Ascending aorta (tissue), 2 donors: ENCODE measurements at regions not wholly inside any gene's neighbourhood (a gene's known extent, or its start where the extent isn't known, plus 50 kb on each side); places are given as distances from the start of the nearest gene placed in this dataset.

ENCODE experiments used
- DNase-seq, 2 donors: peaks; one replicate each; pipeline ENCODE4 v3.0.0-alpha.2; 2019; ENCODE audit warnings: low spot score in 2 of 2
- H3K27ac ChIP-seq, 2 donors: fragments of 200-600 bp; sonication (generic); one replicate each; pipeline ENCODE4 v1.5.1; 2016 to 2017; ENCODE audit warnings: mild to moderate bottlenecking in 1 of 2
- H3K27me3 ChIP-seq: fragments of 200-600 bp; sonication (generic); one replicate; pipeline ENCODE4 v1.5.1; 2017
- H3K36me3 ChIP-seq, 2 donors: fragments of 200-600 bp; sonication (generic); one replicate each; pipeline ENCODE4 v1.5.1; 2016
- H3K4me1 ChIP-seq, 2 donors: fragments of 200-600 bp; sonication (generic); one replicate each; pipeline ENCODE4 v1.5.1; 2016 to 2017; ENCODE audit warnings: mild to moderate bottlenecking in 1 of 2
- H3K4me3 ChIP-seq, 2 donors: fragments of 200-600 bp; sonication (generic); one replicate each; pipeline ENCODE4 v1.5.1; 2016 to 2017; ENCODE audit warnings: mild to moderate bottlenecking in 1 of 2
- H3K9me3 ChIP-seq, 2 donors: fragments of 200-600 bp; sonication (generic); one replicate each; pipeline ENCODE4 v1.5.1; 2016
- CTCF ChIP-seq, 3 experiments: fragments of 200-600 bp in 2 of 3; fragments of 450-650 bp in 1 of 3; sonication (generic) in 2 of 3; IDR thresholded peaks; one replicate each; pipeline ENCODE4 v1.5.1; 2016 to 2019; ENCODE audit warnings: antibody characterized with exemption in 3 of 3, mild to moderate bottlenecking in 1 of 3, moderate library complexity in 1 of 3
- intact Hi-C: fragments of 100-400 bp; cut with DNase I; formaldehyde crosslinking; loops from one replicate; pipeline ENCODE4 v1.15.1; 2023

- H3K36me3 ChIP-seq: no peaks in the 10 kb centered on the region
- intact Hi-C loops: no loop called here
- H3K4me3 ChIP-seq: no peak overlapping the region
- no peak for DNase-seq
- no peaks in the 10 kb centered on the region for H3K4me1 ChIP-seq
- no peak overlapping the region for H3K27ac ChIP-seq
- no peak for TF ChIP-seq CTCF (IDR thresholded peaks at IDR 0.05)
- no peaks in the 10 kb centered on the region for H3K9me3 ChIP-seq
- H3K27me3 ChIP-seq: no peaks in the 10 kb centered on the region
These were observed 95.0 kb upstream of the ZNF521 start for GRCh38 chr18:25446972-25447371.

- no peak for DNase-seq
- Histone ChIP-seq H3K27me3 (no peaks in the 10 kb centered on the region), H3K4me1 (no peaks in the 10 kb centered on the region), H3K9me3 (no peaks in the 10 kb centered on the region), H3K4me3 (no peak overlapping the region), H3K36me3 (no peaks in the 10 kb centered on the region), H3K27ac (no peak overlapping the region)
- intact Hi-C loops: no loop called here
- TF ChIP-seq CTCF (IDR thresholded peaks at IDR 0.05): no peak
These were observed 93.5 kb upstream of the ZNF521 start for GRCh38 chr18:25445430-25445829.

- TF ChIP-seq CTCF (IDR thresholded peaks at IDR 0.05): no peak
- Histone ChIP-seq H3K27ac (no peak overlapping the region), H3K4me3 (no peak overlapping the region), H3K9me3 (no peaks in the 10 kb centered on the region), H3K36me3 (no peaks in the 10 kb centered on the region), H3K27me3 (no peaks in the 10 kb centered on the region), H3K4me1 (no peaks in the 10 kb centered on the region)
- intact Hi-C loops: no loop called here
- DNase-seq: no peak
These were observed 91.8 kb upstream of the ZNF521 start for GRCh38 chr18:25443776-25444175.

GRCh38 chr18:25435149-25435782 is 83.3 kb upstream of the ZNF521 start:
- intact Hi-C loops: no loop called here

DNA sequence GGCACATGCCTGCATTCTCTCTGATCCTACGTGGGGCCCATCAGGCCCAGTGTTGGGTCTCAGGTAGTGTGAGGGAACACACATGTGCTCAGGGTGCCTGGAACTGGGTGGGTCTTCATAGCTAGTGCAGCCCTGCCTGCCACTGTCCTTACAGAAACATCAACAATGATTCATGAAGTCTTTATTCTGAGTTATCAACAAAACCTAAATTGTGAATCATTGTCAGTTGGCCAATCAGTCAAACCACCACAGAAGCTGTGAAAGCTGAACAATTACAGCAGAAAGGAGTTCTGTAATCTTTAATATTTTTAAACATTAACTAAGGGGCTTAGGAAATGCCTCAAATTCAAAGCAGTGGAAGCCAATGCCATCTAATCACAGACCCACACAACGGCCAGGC is 82.8 kb upstream of the ZNF521 start:
- DNase-seq: no peak
- Histone ChIP-seq H3K9me3 (no peaks in the 10 kb centered on the region), H3K27ac (no peak overlapping the region), H3K4me1 (no peaks in the 10 kb centered on the region), H3K27me3 (no peaks in the 10 kb centered on the region), H3K36me3 (no peaks in the 10 kb centered on the region), H3K4me3 (no peak overlapping the region)
- intact Hi-C loops: no loop called here
- no peak for TF ChIP-seq CTCF (IDR thresholded peaks at IDR 0.05)

More at GRCh38 chr18:25435149-25435782, 83.3 kb upstream of the ZNF521 start:
- Histone ChIP-seq H3K4me3 (no peak overlapping the region), H3K27ac (no peak overlapping the region), H3K4me1 (no peaks in the 10 kb centered on the region), H3K36me3 (no peaks in the 10 kb centered on the region), H3K27me3 (no peaks in the 10 kb centered on the region), H3K9me3 (no peaks in the 10 kb centered on the region)
- no peak for TF ChIP-seq CTCF (IDR thresholded peaks at IDR 0.05)
- no peak for DNase-seq

- DNase-seq: no peak
- Histone ChIP-seq H3K36me3 (no peaks in the 10 kb centered on the region), H3K27ac (no peak overlapping the region), H3K4me1 (no peaks in the 10 kb centered on the region), H3K27me3 (no peaks in the 10 kb centered on the region), H3K4me3 (no peak overlapping the region), H3K9me3 (no peaks in the 10 kb centered on the region)
- intact Hi-C loops: no loop called here
- no peak for TF ChIP-seq CTCF (IDR thresholded peaks at IDR 0.05)
These were observed 81.6 kb upstream of the ZNF521 start for GRCh38 chr18:25433590-25433989.
